GM12865 (cell line): ENCODE measurements at regions not wholly inside any gene's neighbourhood (a gene's known extent, or its start where the extent isn't known, plus 50 kb on each side); places are given as distances from the start of the nearest gene placed in this dataset.

Experiments
- DNase-seq: peaks from one replicate; pipeline ENCODE4 v3.0.0; 2010; ENCODE audit warnings: low read depth
- H3K4me3 ChIP-seq: 2 replicates; pipeline ENCODE4 v1.5.1; 2011; ENCODE audit warnings: mild to moderate bottlenecking, low read depth, low read length, control low read depth
- CTCF ChIP-seq: IDR thresholded peaks from 2 replicates; pipeline ENCODE4 v1.5.1; 2011; ENCODE audit warnings: low read length, control low read depth, low read depth, inconsistent platforms; ENCODE audit not compliant: insufficient read depth; ENCODE audit errors: missing control alignments

DNA sequence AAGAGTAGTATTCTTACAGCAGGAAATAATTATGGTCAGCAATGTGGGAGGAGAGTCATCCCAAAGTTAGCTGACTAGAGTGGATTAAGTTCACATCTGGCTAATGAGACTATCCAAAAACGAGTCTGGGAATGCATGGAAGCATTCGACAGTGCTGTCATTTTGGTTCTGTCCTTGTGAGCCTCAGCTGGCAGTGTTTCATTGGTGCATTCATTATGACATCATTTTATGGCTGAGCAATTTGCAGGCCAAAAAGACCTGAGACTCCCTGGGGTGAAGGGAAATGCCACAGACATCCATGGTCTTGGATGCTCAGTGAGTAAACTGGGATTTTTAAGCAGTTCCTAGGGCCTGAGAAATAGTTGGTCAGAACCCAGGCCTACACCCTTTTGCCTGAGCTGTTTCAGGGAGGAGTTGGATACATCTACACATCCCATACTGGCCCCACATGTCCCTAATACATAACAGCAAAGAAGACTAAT is 196.4 kb upstream of the CCN2 start:
- TF ChIP-seq CTCF, result no peak
- H3K4me3 ChIP-seq, result no peak overlapping the region
- no peak for DNase-seq

DNA sequence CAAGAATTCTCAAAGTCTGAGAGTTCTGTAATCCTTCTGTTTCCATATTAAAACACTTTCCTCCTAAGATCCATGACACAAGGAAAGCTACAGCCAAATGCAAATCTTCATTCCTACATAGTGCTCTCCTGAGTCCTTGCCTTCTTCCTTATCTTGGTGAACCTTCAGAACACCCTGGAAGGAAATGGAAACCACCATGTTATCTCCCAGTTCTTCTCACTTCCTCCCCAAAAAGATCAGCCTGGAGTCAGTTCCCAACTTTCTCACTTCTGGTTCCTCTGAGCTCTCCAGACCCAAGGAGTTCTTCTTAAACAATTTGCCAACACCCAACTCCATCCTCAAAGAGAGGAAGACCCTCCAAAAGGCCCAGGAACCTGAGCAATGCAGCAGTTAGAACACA is 193.3 kb upstream of the CCN2 start:
- DNase-seq, result no peak
- no peak for TF ChIP-seq CTCF
- H3K4me3 ChIP-seq, result no peak overlapping the region

DNA sequence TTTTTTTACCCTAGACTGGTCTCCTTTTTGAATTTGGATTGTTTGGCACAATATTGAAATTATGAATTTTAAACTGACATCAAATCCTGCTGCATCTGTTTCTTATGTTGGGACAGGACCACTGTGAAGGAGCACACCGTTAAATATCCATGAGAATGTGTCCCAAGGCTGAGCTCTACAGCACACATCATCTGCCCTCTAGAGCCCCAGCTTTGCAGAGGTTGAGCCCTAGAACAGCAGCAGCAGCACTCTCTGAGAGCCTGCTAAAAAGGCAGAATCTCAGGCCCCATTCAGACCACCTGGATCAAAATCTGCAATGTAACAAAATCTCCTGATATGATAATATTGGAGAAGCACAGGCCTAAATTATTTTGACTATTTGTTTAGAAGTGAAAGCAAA is 192.1 kb upstream of the CCN2 start:
- no peak for DNase-seq
- TF ChIP-seq CTCF, result no peak
- no peak overlapping the region for H3K4me3 ChIP-seq

DNA sequence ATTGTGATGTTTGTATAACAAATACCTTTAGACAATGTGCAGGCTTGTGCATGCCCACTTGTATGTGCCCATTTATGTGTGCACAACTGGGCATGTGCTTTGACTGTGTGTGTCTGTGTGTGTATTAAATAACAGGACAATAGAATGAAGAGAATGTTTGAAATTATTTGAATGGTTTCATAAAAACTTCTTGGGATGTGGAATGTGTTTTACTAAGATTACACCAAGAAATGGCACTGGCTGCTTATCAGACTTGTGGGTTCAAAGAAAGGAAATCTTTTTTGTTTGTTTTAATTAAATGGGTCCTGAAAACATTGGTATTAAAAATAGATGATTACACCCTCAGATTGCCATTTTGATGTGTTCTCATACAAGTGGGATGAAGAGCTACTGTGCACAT is 191.6 kb upstream of the CCN2 start:
- no peak overlapping the region for H3K4me3 ChIP-seq
- no peak for DNase-seq
- no peak for TF ChIP-seq CTCF

DNA sequence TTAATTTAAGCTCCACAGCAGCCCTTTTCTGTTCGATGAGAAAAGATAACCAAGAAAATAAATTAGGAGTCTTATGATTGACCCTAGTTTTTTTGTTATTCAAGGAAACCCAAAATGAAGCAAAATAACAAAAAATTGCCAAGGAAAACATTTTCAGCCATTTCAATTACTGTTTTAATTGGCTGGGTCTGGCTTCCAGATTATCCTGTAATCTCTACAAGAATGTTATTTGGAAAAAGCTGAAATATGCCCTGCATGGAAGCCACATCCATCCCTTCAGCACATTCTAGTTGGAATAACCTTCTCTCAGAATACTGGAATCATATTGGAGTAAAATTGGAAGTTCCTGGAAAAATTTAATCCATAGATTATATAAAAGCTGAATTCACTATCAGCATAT is 191.1 kb upstream of the CCN2 start:
- TF ChIP-seq CTCF, result no peak
- H3K4me3 ChIP-seq, result no peak overlapping the region
- DNase-seq, result no peak

DNA sequence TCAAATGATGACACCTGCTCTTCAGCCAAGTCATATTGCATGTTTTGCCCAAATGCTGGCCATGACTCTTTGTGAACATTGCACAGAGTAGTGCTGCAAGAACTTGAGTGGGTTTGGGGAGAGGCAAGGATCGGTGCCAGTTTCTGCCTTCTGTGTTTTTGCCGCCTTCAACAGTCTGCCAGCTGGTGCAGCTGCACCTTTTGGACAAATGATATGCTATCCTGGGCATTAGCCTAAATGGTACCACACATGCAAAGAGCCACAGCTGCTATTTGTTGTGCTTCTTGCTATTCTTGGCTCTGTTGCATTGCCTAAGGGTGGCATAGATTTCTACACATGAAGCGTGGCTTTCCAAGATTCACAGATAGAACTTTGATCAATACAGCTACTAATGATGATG is 189.0 kb upstream of the CCN2 start:
- DNase-seq, result no peak
- no peak overlapping the region for H3K4me3 ChIP-seq
- TF ChIP-seq CTCF, result no peak

DNA sequence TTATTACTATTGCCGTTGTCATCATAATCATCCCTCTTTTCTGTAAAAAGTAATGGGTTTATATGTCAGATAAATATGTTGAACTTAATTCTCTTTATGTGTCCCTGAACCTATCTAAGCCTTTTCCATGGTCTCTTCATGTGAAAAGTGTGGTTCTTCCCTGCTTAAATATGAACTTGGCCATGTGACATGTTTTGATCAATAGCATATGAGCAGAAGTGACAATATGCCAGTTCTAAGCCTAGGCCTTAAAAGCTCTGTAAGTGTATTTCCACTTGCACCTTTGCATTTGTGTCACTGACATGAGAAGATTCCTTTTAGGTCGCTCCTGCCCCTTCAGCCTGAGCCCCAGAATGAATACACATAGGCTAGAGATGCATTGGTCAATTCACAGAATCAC is 188.4 kb upstream of the CCN2 start:
- no peak overlapping the region for H3K4me3 ChIP-seq
- TF ChIP-seq CTCF, result no peak
- DNase-seq, result no peak
